ENCODE measurements at regions not wholly inside any gene's neighbourhood (a gene's known extent, or its start where the extent isn't known, plus 50 kb on each side); places are given as distances from the start of the nearest gene placed in this dataset.

GRCh38 chr7:51732951-51733350, 416.3 kb upstream of the COBL start:
- intact Hi-C loops (cut with DNase I): no loop called here
- DNase-seq (ENCODE audit: low spot score) (no peak), ATAC-seq (no peak)

GRCh38 chr7:51732116-51732515, 415.5 kb upstream of the COBL start:
- intact Hi-C loops (cut with DNase I): no loop called here
- no peak for DNase-seq (ENCODE audit: low spot score)
- ATAC-seq: no peak

GRCh38 chr7:51731075-51731474, 414.5 kb upstream of the COBL start:
- DNase-seq (ENCODE audit: low spot score): no peak
- intact Hi-C loops (cut with DNase I): no loop called here
- no peak for ATAC-seq

- ATAC-seq: no peak
- intact Hi-C loops (cut with DNase I): no loop called here
- DNase-seq (ENCODE audit: low spot score): no peak
Observed at GRCh38 chr7:51727441-51727840, 410.8 kb upstream of the COBL start.

- no peak for DNase-seq (ENCODE audit: low spot score)
- intact Hi-C loops (cut with DNase I): no loop called here
- no peak for ATAC-seq
Observed at GRCh38 chr7:51706851-51707250, 390.2 kb upstream of the COBL start.

GRCh38 chr7:51705701-51706100, 389.1 kb upstream of the COBL start:
- no peak for ATAC-seq
- intact Hi-C loops (cut with DNase I): no loop called here
- DNase-seq (ENCODE audit: low spot score): no peak

- intact Hi-C loops (cut with DNase I): no loop called here
- DNase-seq (ENCODE audit: low spot score) (no peak), ATAC-seq (no peak)
Observed at GRCh38 chr7:51702673-51703072, 386.1 kb upstream of the COBL start.

- intact Hi-C loops (cut with DNase I): no loop called here
- ATAC-seq: no peak
Observed at GRCh38 chr7:51701935-51702334, 385.3 kb upstream of the COBL start.

GRCh38 chr7:51700593-51701215, 384.1 kb upstream of the COBL start:
- ATAC-seq: no peak
- DNase-seq (ENCODE audit: low spot score): no peak
- intact Hi-C loops (cut with DNase I): no loop called here

More at GRCh38 chr7:51701935-51702334, 385.3 kb upstream of the COBL start:
- DNase-seq (ENCODE audit: low spot score): no peak

GRCh38 chr7:51693258-51693657, 376.6 kb upstream of the COBL start:
- ATAC-seq (no peak), DNase-seq (ENCODE audit: low spot score) (no peak)
- intact Hi-C loops (cut with DNase I): no loop called here

- no peak for ATAC-seq
- intact Hi-C loops (cut with DNase I): no loop called here
- no peak for DNase-seq (ENCODE audit: low spot score)
Observed at GRCh38 chr7:51689547-51689946, 372.9 kb upstream of the COBL start.

GRCh38 chr7:51685794-51686193, 369.2 kb upstream of the COBL start:
- DNase-seq (ENCODE audit: low spot score) (no peak), ATAC-seq (no peak)
- intact Hi-C loops (cut with DNase I): no loop called here

- intact Hi-C loops (cut with DNase I): no loop called here
- DNase-seq (ENCODE audit: low spot score): no peak
- ATAC-seq: no peak
Observed at GRCh38 chr7:51680594-51681399, 364.2 kb upstream of the COBL start.

GRCh38 chr7:51679358-51679757, 362.7 kb upstream of the COBL start:
- intact Hi-C loops (cut with DNase I): no loop called here
- no peak for DNase-seq (ENCODE audit: low spot score)
- no peak for ATAC-seq

- intact Hi-C loops (cut with DNase I): no loop called here
- no peak for ATAC-seq
- no peak for DNase-seq (ENCODE audit: low spot score)
Observed at GRCh38 chr7:51666751-51667150, 350.1 kb upstream of the COBL start.

- intact Hi-C loops (cut with DNase I): no loop called here
- ATAC-seq (no peak), DNase-seq (ENCODE audit: low spot score) (no peak)
Observed at GRCh38 chr7:51666266-51666665, 349.7 kb upstream of the COBL start.

- DNase-seq (ENCODE audit: low spot score): no peak
- ATAC-seq: no peak
- intact Hi-C loops (cut with DNase I): no loop called here
Observed at GRCh38 chr7:51665045-51665780, 348.6 kb upstream of the COBL start.

GRCh38 chr7:51660516-51660915, 343.9 kb upstream of the COBL start:
- no peak for ATAC-seq
- no peak for DNase-seq (ENCODE audit: low spot score)
- intact Hi-C loops (cut with DNase I): no loop called here

- no peak for ATAC-seq
- intact Hi-C loops (cut with DNase I): no loop called here
- DNase-seq (ENCODE audit: low spot score): no peak
Observed at GRCh38 chr7:51658684-51659083, 342.1 kb upstream of the COBL start.

- DNase-seq (ENCODE audit: low spot score) (no peak), ATAC-seq (no peak)
- intact Hi-C loops (cut with DNase I): no loop called here
Observed at GRCh38 chr7:51647931-51648351, 331.3 kb upstream of the COBL start.
